ENCODE measurements at regions not wholly inside any gene's neighbourhood (a gene's known extent, or its start where the extent isn't known, plus 50 kb on each side); places are given as distances from the start of the nearest gene placed in this dataset.

DNA sequence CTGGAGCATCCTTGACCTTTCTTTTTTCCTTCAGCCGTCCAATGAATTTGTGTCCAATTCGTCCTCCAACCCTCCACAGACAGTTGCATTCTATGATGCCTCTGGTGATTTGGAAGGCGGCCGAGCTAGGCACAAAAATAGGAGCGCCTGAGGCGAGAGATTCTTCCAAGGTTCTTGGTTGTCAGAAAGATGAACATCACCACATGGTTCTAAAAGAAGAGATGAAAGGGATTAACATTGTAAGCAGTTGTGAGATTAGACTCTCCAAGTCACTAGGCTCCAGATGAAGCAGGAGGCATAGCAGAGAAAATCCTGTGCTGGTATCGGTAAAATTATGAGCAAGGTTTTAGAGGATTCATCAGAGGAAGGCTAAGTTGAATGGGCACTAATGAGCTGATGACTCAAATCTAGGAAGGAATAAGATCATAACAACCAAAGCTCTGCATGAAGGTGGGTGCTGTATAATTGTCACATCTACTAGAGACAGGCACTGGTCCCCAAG is 75.4 kb upstream of the MAP4K3 start:
- no peaks in the 10 kb centered on the region for H3K27me3 ChIP-seq (replicated peaks; ENCODE audit: insufficient read depth, low read length)

DNA sequence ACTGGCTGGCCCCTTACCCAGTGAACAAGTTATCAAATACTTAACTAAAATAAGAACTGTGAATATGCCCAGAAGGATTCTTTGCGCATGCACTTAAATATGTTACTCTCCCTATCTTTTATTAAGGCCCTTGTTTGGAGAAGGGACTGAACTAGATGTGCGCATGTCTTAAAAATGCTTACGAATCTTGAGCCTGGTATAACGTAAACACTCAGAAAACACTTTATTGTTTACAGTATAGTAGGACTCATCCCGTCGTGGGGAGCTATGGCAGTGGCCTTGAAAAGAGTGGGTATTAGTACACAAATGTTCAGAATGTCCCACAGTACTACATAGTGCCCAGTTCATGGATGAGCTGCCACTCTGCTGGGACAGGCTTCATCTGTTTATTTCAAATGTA is 75.9 kb upstream of the MAP4K3 start:
- H3K4me2 ChIP-seq (ENCODE audit: low read depth, low read length): no peak overlapping the region
- no peaks in the 10 kb centered on the region for H3K36me3 ChIP-seq (replicated peaks; ENCODE audit: insufficient read depth, low read length)
- no peak overlapping the region for H2AFZ ChIP-seq (ENCODE audit: low read length)
- no peak overlapping the region for H3K4me3 ChIP-seq (ENCODE audit: low read length)
- H3K4me1 ChIP-seq (ENCODE audit: low read length): peaks cover 11% of the 10 kb centered on the region
- no peaks in the 10 kb centered on the region for H3K9me2 ChIP-seq (replicated peaks; ENCODE audit: insufficient read depth, low read length)
- no peaks in the 10 kb centered on the region for H4K20me1 ChIP-seq (ENCODE audit: insufficient read depth, low read length)
- no peaks in the 10 kb centered on the region for H3K27me3 ChIP-seq (replicated peaks; ENCODE audit: insufficient read depth, low read length)
- H3K9ac ChIP-seq (ENCODE audit: low read length): no peak overlapping the region
- no peaks in the 10 kb centered on the region for H3F3A ChIP-seq (ENCODE audit: insufficient read depth, low read length)
- TF ChIP-seq, protein P1, sequence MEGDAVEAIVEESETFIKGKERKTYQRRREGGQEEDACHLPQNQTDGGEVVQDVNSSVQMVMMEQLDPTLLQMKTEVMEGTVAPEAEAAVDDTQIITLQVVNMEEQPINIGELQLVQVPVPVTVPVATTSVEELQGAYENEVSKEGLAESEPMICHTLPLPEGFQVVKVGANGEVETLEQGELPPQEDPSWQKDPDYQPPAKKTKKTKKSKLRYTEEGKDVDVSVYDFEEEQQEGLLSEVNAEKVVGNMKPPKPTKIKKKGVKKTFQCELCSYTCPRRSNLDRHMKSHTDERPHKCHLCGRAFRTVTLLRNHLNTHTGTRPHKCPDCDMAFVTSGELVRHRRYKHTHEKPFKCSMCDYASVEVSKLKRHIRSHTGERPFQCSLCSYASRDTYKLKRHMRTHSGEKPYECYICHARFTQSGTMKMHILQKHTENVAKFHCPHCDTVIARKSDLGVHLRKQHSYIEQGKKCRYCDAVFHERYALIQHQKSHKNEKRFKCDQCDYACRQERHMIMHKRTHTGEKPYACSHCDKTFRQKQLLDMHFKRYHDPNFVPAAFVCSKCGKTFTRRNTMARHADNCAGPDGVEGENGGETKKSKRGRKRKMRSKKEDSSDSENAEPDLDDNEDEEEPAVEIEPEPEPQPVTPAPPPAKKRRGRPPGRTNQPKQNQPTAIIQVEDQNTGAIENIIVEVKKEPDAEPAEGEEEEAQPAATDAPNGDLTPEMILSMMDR (IDR thresholded peaks at IDR 0.05; ENCODE audit: low read length): no peak
- TF ChIP-seq EZH2 (optimal IDR thresholded peaks at IDR 0.05; ENCODE audit: low read depth, low read length) (no peak), EZH2phosphoT487 (IDR thresholded peaks at IDR 0.05; ENCODE audit: low read length) (no peak)
- no peak overlapping the region for H3K27ac ChIP-seq (ENCODE audit: low read length)
- no peaks in the 10 kb centered on the region for H3K79me2 ChIP-seq (ENCODE audit: low read length)
- peak; percentile 2 for DNase-seq
- H3K9me3 ChIP-seq (replicated peaks; ENCODE audit: insufficient read depth, low read length): no peaks in the 10 kb centered on the region

More for the DNA sequence above, 75.4 kb upstream of the MAP4K3 start:
- Histone ChIP-seq H2AFZ (ENCODE audit: low read length) (no peak overlapping the region), H4K20me1 (ENCODE audit: insufficient read depth, low read length) (no peaks in the 10 kb centered on the region), H3K4me1 (ENCODE audit: low read length) (peaks cover 11% of the 10 kb centered on the region), H3K79me2 (ENCODE audit: low read length) (no peaks in the 10 kb centered on the region), H3K4me3 (ENCODE audit: low read length) (no peak overlapping the region), H3K9ac (ENCODE audit: low read length) (no peak overlapping the region), H3K9me2 (replicated peaks; ENCODE audit: insufficient read depth, low read length) (no peaks in the 10 kb centered on the region), H3K4me2 (ENCODE audit: low read depth, low read length) (no peak overlapping the region), H3K36me3 (replicated peaks; ENCODE audit: insufficient read depth, low read length) (no peaks in the 10 kb centered on the region), H3K27ac (ENCODE audit: low read length) (no peak overlapping the region), H3K9me3 (replicated peaks; ENCODE audit: insufficient read depth, low read length) (no peaks in the 10 kb centered on the region), H3F3A (ENCODE audit: insufficient read depth, low read length) (no peaks in the 10 kb centered on the region)
- DNase-seq: no peak
- TF ChIP-seq EZH2 (optimal IDR thresholded peaks at IDR 0.05; ENCODE audit: low read depth, low read length) (no peak), EZH2phosphoT487 (IDR thresholded peaks at IDR 0.05; ENCODE audit: low read length) (no peak)
- TF ChIP-seq, protein P1 (IDR thresholded peaks at IDR 0.05; ENCODE audit: low read length): no peak

DNA sequence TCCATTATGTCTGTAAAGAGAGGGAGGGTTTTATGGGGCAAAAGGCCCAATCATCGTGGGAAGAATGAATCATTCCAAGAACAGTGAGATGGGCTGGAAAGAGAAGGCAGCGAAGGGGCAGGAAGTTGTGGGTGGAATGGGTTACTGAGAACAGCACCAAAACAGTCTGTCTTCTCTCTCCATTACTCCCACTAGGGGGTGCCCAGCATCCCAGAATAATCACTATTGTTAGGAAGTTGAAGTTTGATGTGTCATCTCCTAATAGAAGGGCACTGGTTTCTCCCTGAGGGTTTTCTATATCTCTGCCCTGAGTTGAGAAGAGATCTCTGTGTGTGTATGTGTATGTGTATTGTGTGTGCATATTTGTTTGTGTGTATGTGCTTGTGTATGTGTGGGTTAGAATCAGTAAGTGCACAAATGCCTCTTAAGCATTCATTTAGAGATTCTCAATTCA is 76.6 kb upstream of the MAP4K3 start:
- Histone ChIP-seq H3K4me2 (ENCODE audit: low read depth, low read length) (no peak overlapping the region), H3K4me3 (ENCODE audit: low read length) (no peak overlapping the region), H3K27me3 (replicated peaks; ENCODE audit: insufficient read depth, low read length) (no peaks in the 10 kb centered on the region), H3K9me2 (replicated peaks; ENCODE audit: insufficient read depth, low read length) (no peaks in the 10 kb centered on the region), H3K79me2 (ENCODE audit: low read length) (no peaks in the 10 kb centered on the region), H2AFZ (ENCODE audit: low read length) (peak overlapping the region; percentile 29; the same call in 1 of the 2 replicates), H3K9me3 (replicated peaks; ENCODE audit: insufficient read depth, low read length) (no peaks in the 10 kb centered on the region), H3K36me3 (replicated peaks; ENCODE audit: insufficient read depth, low read length) (no peaks in the 10 kb centered on the region), H3F3A (ENCODE audit: insufficient read depth, low read length) (no peaks in the 10 kb centered on the region), H3K27ac (ENCODE audit: low read length) (no peak overlapping the region), H4K20me1 (ENCODE audit: insufficient read depth, low read length) (no peaks in the 10 kb centered on the region), H3K4me1 (ENCODE audit: low read length) (peaks cover 11% of the 10 kb centered on the region), H3K9ac (ENCODE audit: low read length) (no peak overlapping the region)
- TF ChIP-seq EZH2 (optimal IDR thresholded peaks at IDR 0.05; ENCODE audit: low read depth, low read length) (no peak), EZH2phosphoT487 (IDR thresholded peaks at IDR 0.05; ENCODE audit: low read length) (no peak)
- TF ChIP-seq, protein P1 (IDR thresholded peaks at IDR 0.05; ENCODE audit: low read length): peak; percentile 51
- DNase-seq: no peak
